Fibroblast of lung (primary cell): ENCODE measurements at regions not wholly inside any gene's neighbourhood (a gene's known extent, or its start where the extent isn't known, plus 50 kb on each side); places are given as distances from the start of the nearest gene placed in this dataset.

Source experiments
- DNase-seq, 2 donors: peaks; one replicate each; pipeline versions ENCODE4 v3.0.0 to v3.0.0-alpha.2; 2010; ENCODE audit warnings: low read depth in 2 of 2
- H2AFZ ChIP-seq: 2 replicates; pipeline ENCODE4 v1.5.1; 2012; ENCODE audit warnings: low read length, control low read depth, inconsistent platforms
- H3K27ac ChIP-seq: 2 replicates; pipeline ENCODE4 v1.5.1; 2011; ENCODE audit warnings: low read length, control low read depth; ENCODE audit not compliant: insufficient read depth
- H3K27me3 ChIP-seq: 2 replicates; pipeline ENCODE4 v1.5.1; 2011; ENCODE audit warnings: mild to moderate bottlenecking, low read length; ENCODE audit not compliant: control insufficient read depth, insufficient read depth
- H3K36me3 ChIP-seq: 2 replicates; pipeline ENCODE4 v1.5.1; 2011; ENCODE audit warnings: low read length; ENCODE audit not compliant: control insufficient read depth, insufficient read depth
- H3K4me1 ChIP-seq: 2 replicates; pipeline ENCODE4 v1.5.1; 2011; ENCODE audit warnings: low read length; ENCODE audit not compliant: control insufficient read depth, insufficient read depth; ENCODE audit errors: extremely low read depth
- H3K4me2 ChIP-seq: 2 replicates; pipeline ENCODE4 v1.5.1; 2011; ENCODE audit warnings: low read length, control low read depth; ENCODE audit not compliant: insufficient read depth; ENCODE audit errors: extremely low read depth
- H3K4me3 ChIP-seq, 4 experiments: fragments of 200-600 bp in 1 of 4; sonication (generic) in 1 of 4; replicated peaks in 1 of 4; 2 replicates each; pipeline ENCODE4 v1.5.1; 2011 to 2016; ENCODE audit warnings: low read length in 4 of 4, low read depth in 3 of 4, mild to moderate bottlenecking in 3 of 4, control low read depth in 2 of 4, inconsistent platforms in 1 of 4, mixed read lengths in 1 of 4; ENCODE audit not compliant: insufficient read depth in 1 of 4; ENCODE audit errors: control extremely low read depth in 1 of 4
- H3K79me2 ChIP-seq: 2 replicates; pipeline ENCODE4 v1.5.1; 2012; ENCODE audit warnings: mild to moderate bottlenecking, low read length, inconsistent platforms; ENCODE audit not compliant: control insufficient read depth, insufficient read depth
- H3K9ac ChIP-seq: 2 replicates; pipeline ENCODE4 v1.5.1; 2011; ENCODE audit warnings: mild to moderate bottlenecking, low read length, control low read depth; ENCODE audit not compliant: insufficient read depth
- H3K9me3 ChIP-seq: 2 replicates; pipeline ENCODE4 v1.5.1; 2012; ENCODE audit warnings: low read depth, low read length; ENCODE audit not compliant: control insufficient read depth, insufficient read depth
- H4K20me1 ChIP-seq: 2 replicates; pipeline ENCODE4 v1.5.1; 2011; ENCODE audit warnings: low read length; ENCODE audit not compliant: control insufficient read depth, insufficient read depth; ENCODE audit errors: extremely low read depth
- EZH2 ChIP-seq: IDR thresholded peaks from 2 replicates; pipeline ENCODE4 v1.5.1; 2012; ENCODE audit warnings: low read length, control low read depth, mild to moderate bottlenecking; ENCODE audit errors: missing control alignments
- TF ChIP-seq, protein P1 (sequence below), 2 donors: IDR thresholded peaks in 1 of 2; conservative IDR thresholded peaks in 1 of 2; 1 replicate in 1 of 2; 2 replicates in 1 of 2; pipeline ENCODE4 v1.5.1; 2011 to 2012; ENCODE audit warnings: low read length in 2 of 2, control low read depth in 1 of 2, inconsistent platforms in 1 of 2, low read depth in 1 of 2, mild to moderate bottlenecking in 1 of 2

DNA sequence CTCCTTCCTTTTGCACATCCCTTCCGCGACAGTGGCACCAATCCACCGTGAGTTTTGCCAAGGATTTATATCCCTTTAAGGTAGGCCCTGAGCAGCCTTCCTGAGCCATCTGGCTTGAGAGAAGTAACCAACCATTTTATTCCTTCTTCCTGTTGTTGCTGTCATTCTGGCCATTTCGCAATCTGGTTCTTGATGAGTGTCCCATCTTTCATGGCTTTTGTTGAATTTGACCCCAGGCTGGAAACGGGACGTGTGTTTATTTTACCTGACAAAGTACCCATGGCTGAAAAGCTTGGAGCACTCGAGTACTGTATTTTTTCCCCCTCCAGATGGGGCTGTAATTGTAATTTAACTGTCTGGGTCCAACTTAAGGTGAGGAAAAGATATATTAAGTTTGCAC, 173.4 kb downstream of the WNT5A start:
- H3K9ac ChIP-seq: no peak overlapping the region
- no peaks in the 10 kb centered on the region for H3K27me3 ChIP-seq
- no peak for DNase-seq
- H3K4me2 ChIP-seq: no peak overlapping the region
- TF ChIP-seq EZH2: no peak
- TF ChIP-seq, protein P1, sequence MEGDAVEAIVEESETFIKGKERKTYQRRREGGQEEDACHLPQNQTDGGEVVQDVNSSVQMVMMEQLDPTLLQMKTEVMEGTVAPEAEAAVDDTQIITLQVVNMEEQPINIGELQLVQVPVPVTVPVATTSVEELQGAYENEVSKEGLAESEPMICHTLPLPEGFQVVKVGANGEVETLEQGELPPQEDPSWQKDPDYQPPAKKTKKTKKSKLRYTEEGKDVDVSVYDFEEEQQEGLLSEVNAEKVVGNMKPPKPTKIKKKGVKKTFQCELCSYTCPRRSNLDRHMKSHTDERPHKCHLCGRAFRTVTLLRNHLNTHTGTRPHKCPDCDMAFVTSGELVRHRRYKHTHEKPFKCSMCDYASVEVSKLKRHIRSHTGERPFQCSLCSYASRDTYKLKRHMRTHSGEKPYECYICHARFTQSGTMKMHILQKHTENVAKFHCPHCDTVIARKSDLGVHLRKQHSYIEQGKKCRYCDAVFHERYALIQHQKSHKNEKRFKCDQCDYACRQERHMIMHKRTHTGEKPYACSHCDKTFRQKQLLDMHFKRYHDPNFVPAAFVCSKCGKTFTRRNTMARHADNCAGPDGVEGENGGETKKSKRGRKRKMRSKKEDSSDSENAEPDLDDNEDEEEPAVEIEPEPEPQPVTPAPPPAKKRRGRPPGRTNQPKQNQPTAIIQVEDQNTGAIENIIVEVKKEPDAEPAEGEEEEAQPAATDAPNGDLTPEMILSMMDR (conservative IDR thresholded peaks at IDR 0.05 in 1 of 2, IDR thresholded peaks at IDR 0.05 in 1 of 2; ENCODE audit: low read depth in 1 of 2, low read length in 2 of 2): no peak
- H3K36me3 ChIP-seq: no peaks in the 10 kb centered on the region
- no peaks in the 10 kb centered on the region for H3K4me1 ChIP-seq
- no peak overlapping the region for H3K27ac ChIP-seq
- H4K20me1 ChIP-seq: no peaks in the 10 kb centered on the region
- no peak overlapping the region for H3K4me3 ChIP-seq
- H3K9me3 ChIP-seq: no peaks in the 10 kb centered on the region
- no peak overlapping the region for H2AFZ ChIP-seq
- H3K79me2 ChIP-seq: no peaks in the 10 kb centered on the region

DNA sequence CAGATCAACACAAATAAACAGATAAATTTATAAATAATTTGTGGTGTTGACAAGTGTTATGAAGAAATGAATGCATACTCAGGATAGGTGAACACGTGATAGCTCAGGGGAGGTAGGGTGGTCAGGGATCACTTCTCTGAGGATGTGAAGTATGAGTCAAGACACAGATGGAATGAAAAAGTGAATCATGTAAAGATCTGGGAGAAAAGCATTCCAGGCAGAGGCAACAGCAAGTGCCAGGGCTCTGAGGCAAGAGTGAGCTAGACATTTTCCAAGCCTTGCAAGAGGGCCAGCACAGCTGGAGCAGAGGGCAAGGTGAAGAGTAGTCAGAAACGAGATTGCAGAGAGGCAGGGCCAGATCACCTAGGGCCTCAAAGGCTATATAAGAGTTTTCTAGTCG, 177.8 kb downstream of the WNT5A start:
- H3K27me3 ChIP-seq: no peaks in the 10 kb centered on the region
- no peaks in the 10 kb centered on the region for H3K9me3 ChIP-seq
- H4K20me1 ChIP-seq: no peaks in the 10 kb centered on the region
- H3K27ac ChIP-seq: no peak overlapping the region
- no peaks in the 10 kb centered on the region for H3K36me3 ChIP-seq
- H3K4me2 ChIP-seq: no peak overlapping the region
- peak in 1 of 2 donors; percentile 53 for DNase-seq
- TF ChIP-seq, protein P1 (conservative IDR thresholded peaks at IDR 0.05 in 1 of 2, IDR thresholded peaks at IDR 0.05 in 1 of 2; ENCODE audit: low read depth in 1 of 2, low read length in 2 of 2): no peak
- TF ChIP-seq EZH2: no peak
- no peaks in the 10 kb centered on the region for H3K79me2 ChIP-seq
- H3K4me1 ChIP-seq: no peaks in the 10 kb centered on the region
- H3K9ac ChIP-seq: no peak overlapping the region
- H2AFZ ChIP-seq: no peak overlapping the region
- H3K4me3 ChIP-seq: no peak overlapping the region

DNA sequence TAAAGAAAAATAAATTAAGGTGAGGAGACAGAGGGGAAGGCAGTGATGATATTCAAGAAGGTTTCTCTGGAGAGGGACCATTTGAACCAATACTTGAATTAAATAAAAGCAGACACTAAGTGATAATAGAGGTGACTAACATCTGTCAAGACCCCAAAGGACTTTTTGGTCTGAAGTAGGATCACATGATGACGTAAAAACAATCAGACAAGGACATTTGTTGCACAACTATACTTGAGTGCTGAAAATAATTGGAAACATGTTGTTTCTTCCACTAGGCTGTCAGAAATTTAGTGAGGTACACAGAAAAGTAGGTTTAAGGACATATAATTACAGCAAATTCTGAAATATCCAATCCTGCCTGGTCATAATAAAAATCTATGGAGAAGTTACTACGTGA, 179.5 kb downstream of the WNT5A start:
- Histone ChIP-seq H3K36me3 (no peaks in the 10 kb centered on the region), H3K27ac (no peak overlapping the region), H3K9ac (no peak overlapping the region), H2AFZ (no peak overlapping the region), H3K4me1 (no peaks in the 10 kb centered on the region), H3K4me2 (no peak overlapping the region), H3K79me2 (no peaks in the 10 kb centered on the region), H3K27me3 (no peaks in the 10 kb centered on the region), H3K4me3 (no peak overlapping the region), H3K9me3 (no peaks in the 10 kb centered on the region), H4K20me1 (no peaks in the 10 kb centered on the region)
- DNase-seq: no peak
- TF ChIP-seq, protein P1 (conservative IDR thresholded peaks at IDR 0.05 in 1 of 2, IDR thresholded peaks at IDR 0.05 in 1 of 2; ENCODE audit: low read depth in 1 of 2, low read length in 2 of 2): no peak
- TF ChIP-seq EZH2: no peak
